OCI-LY7 (cell line): ENCODE measurements at regions not wholly inside any gene's neighbourhood (a gene's known extent, or its start where the extent isn't known, plus 50 kb on each side); places are given as distances from the start of the nearest gene placed in this dataset.

Experiments used
- CTCF ChIP-seq: fragments of 200-600 bp; sonication (generic); conservative IDR thresholded peaks from 2 replicates; pipeline ENCODE4 v1.5.1; 2014; ENCODE audit warnings: mild to moderate bottlenecking, antibody characterized with exemption, low read length, moderate library complexity, mixed read lengths
- EZH2phosphoT487 ChIP-seq: fragments of 200-600 bp; sonication (generic); IDR thresholded peaks from 2 replicates; pipeline ENCODE4 v1.6.1; 2018; ENCODE audit warnings: low read depth, borderline replicate concordance, mild to moderate bottlenecking, mixed run types, antibody characterized with exemption, low read length, moderate library complexity, mixed read lengths

- TF ChIP-seq EZH2phosphoT487 (no peak), CTCF (peak; percentile 72)
These were observed 274.7 kb downstream of the GLUD2 start for GRCh38 chrX:121322159-121322558.
